ENCODE measurements at regions not wholly inside any gene's neighbourhood (a gene's known extent, or its start where the extent isn't known, plus 50 kb on each side); places are given as distances from the start of the nearest gene placed in this dataset.

DNA sequence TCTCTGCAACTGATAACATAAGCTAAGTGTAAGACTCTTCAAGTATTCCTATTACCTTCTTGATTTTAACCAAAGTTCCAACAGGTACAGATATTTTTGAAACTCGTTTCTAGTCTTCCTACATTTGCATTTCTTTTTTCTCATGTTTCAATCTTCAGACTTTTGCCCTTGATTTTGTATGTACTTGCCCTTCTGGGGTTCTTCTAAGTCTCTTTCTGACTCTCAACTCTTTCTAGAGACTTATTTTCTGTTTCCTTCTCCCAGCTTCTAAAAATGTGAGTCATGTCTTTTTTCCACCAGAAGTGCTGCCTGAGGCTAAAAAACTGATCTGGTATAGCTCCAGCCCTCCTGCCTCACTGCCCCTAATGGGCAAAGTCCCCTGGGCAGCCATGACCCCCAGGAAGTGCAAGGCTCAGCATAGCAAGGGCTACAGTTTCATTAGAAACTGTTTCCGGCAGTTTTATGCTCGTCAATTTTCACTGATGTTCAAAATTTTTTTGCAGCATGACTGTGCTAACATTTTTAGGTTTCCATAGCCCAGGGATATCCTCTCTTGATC is 265.9 kb downstream of the SEC16B start:
- TF ChIP-seq, protein P1, sequence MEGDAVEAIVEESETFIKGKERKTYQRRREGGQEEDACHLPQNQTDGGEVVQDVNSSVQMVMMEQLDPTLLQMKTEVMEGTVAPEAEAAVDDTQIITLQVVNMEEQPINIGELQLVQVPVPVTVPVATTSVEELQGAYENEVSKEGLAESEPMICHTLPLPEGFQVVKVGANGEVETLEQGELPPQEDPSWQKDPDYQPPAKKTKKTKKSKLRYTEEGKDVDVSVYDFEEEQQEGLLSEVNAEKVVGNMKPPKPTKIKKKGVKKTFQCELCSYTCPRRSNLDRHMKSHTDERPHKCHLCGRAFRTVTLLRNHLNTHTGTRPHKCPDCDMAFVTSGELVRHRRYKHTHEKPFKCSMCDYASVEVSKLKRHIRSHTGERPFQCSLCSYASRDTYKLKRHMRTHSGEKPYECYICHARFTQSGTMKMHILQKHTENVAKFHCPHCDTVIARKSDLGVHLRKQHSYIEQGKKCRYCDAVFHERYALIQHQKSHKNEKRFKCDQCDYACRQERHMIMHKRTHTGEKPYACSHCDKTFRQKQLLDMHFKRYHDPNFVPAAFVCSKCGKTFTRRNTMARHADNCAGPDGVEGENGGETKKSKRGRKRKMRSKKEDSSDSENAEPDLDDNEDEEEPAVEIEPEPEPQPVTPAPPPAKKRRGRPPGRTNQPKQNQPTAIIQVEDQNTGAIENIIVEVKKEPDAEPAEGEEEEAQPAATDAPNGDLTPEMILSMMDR (IDR thresholded peaks at IDR 0.05), result no peak
- TF ChIP-seq EZH2 (IDR thresholded peaks at IDR 0.05; ENCODE audit: borderline replicate concordance, insufficient read depth, low read depth, low read length, poor library complexity, severe bottlenecking), result no peak

Data from B cell (primary cell).